ENCODE measurements at regions not wholly inside any gene's neighbourhood (a gene's known extent, or its start where the extent isn't known, plus 50 kb on each side); places are given as distances from the start of the nearest gene placed in this dataset.
"Not testable (repeated sequence)": the region's sequence is repeated elsewhere in the genome, so short reads cannot be mapped to it uniquely, and the experiment has no call there.

- H3K4me3 Mint-ChIP-seq = no peak overlapping the region
- peak overlapping the region; percentile 58 for H3K27ac Mint-ChIP-seq (ENCODE audit: unreplicated experiment)
- H3K36me3 Mint-ChIP-seq (ENCODE audit: low read depth) = no peaks in the 10 kb centered on the region
- no peak for DNase-seq (ENCODE audit: low read depth, low spot score)
- H3K27me3 Mint-ChIP-seq (ENCODE audit: low read depth) = no peaks in the 10 kb centered on the region
- H3K9me3 Mint-ChIP-seq = peaks cover 5% of the 10 kb centered on the region
- no peak for TF ChIP-seq CTCF (conservative IDR thresholded peaks at IDR 0.05)
- peaks cover 23% of the 10 kb centered on the region for H3K4me1 Mint-ChIP-seq
Measured at GRCh38 chr3:94627689-94628088, 564.8 kb downstream of the NSUN3 start.

DNA sequence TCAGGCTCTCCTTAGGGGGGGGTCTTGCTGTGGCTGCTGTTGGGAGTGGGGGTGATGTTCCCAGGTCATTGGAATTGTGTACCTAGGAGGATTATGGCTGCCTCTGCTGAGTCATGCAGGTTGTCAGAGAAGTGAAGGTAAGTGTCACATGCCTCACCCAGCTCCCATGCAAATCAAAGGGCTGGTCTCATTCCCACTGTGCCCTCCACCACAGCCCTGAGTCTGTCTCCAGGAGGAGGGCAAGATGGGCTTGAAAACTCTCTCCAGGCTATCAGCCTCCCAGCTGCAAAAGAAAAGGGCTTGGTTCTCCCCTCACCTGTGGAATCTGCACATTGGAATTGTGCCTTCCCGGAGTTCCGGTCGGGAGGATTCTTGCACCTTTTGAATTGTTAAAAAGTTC, 580.5 kb downstream of the NSUN3 start:
- Mint-ChIP-seq H3K27ac (ENCODE audit: unreplicated experiment) (no peak overlapping the region), H3K36me3 (ENCODE audit: low read depth) (peaks cover 2% of the 10 kb centered on the region), H3K4me1 (no peaks in the 10 kb centered on the region), H3K4me3 (no peak overlapping the region), H3K9me3 (peaks cover 2% of the 10 kb centered on the region), H3K27me3 (ENCODE audit: low read depth) (no peaks in the 10 kb centered on the region)
- TF ChIP-seq CTCF (conservative IDR thresholded peaks at IDR 0.05) = no peak
- no peak for DNase-seq (ENCODE audit: low read depth, low spot score)

- no peak overlapping the region for H3K27ac Mint-ChIP-seq (ENCODE audit: unreplicated experiment)
- H3K36me3 Mint-ChIP-seq (ENCODE audit: low read depth) = peaks cover 2% of the 10 kb centered on the region
- H3K4me1 Mint-ChIP-seq = no peaks in the 10 kb centered on the region
- no peak for TF ChIP-seq CTCF (conservative IDR thresholded peaks at IDR 0.05)
- H3K27me3 Mint-ChIP-seq (ENCODE audit: low read depth) = no peaks in the 10 kb centered on the region
- no peak for DNase-seq (ENCODE audit: low read depth, low spot score)
- H3K9me3 Mint-ChIP-seq = no peaks in the 10 kb centered on the region
- no peak overlapping the region for H3K4me3 Mint-ChIP-seq
Measured at GRCh38 chr3:94645790-94646189, 582.9 kb downstream of the NSUN3 start.

DNA sequence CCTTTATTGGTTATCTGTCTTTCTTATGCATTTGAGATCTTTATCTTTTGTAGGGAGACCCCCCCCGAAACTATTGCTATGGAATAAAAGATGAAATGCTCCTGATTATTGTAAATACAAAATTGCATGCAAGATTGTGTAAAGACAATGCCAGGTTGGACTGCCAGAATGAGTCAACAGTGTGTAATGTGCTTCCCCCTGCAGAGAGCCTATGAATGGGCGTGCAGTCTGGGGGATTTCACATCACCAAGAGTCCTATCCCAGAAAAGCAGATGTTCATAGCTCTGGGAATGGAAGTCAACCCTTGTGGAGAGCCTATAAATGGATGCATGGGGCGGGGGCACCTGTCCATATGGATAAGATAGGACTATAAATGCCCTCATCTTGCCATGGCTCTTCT, 584.3 kb downstream of the NSUN3 start:
- TF ChIP-seq CTCF (conservative IDR thresholded peaks at IDR 0.05) = no peak
- Mint-ChIP-seq H3K27ac (ENCODE audit: unreplicated experiment) (no peak overlapping the region), H3K36me3 (ENCODE audit: low read depth) (peaks cover 2% of the 10 kb centered on the region), H3K4me3 (no peak overlapping the region), H3K27me3 (ENCODE audit: low read depth) (no peaks in the 10 kb centered on the region), H3K9me3 (no peaks in the 10 kb centered on the region), H3K4me1 (no peaks in the 10 kb centered on the region)
- no peak for DNase-seq (ENCODE audit: low read depth, low spot score)

- not testable (repeated sequence) for H3K27ac Mint-ChIP-seq (ENCODE audit: unreplicated experiment); H3K27me3 Mint-ChIP-seq (ENCODE audit: low read depth); H3K4me3 Mint-ChIP-seq
Measured at GRCh38 chr3:94648270-94649180, 585.7 kb downstream of the NSUN3 start.

GRCh38 chr3:94654096-94654495, 591.2 kb downstream of the NSUN3 start:
- no peak for TF ChIP-seq CTCF (conservative IDR thresholded peaks at IDR 0.05)
- Mint-ChIP-seq H3K27me3 (ENCODE audit: low read depth) (no peaks in the 10 kb centered on the region), H3K9me3 (peaks cover 8% of the 10 kb centered on the region), H3K4me3 (no peak overlapping the region), H3K36me3 (ENCODE audit: low read depth) (no peaks in the 10 kb centered on the region), H3K4me1 (no peaks in the 10 kb centered on the region), H3K27ac (ENCODE audit: unreplicated experiment) (no peak overlapping the region)
- DNase-seq (ENCODE audit: low read depth, low spot score) = no peak

More at GRCh38 chr3:94648270-94649180, 585.7 kb downstream of the NSUN3 start:
- H3K9me3 Mint-ChIP-seq; H3K36me3 Mint-ChIP-seq (ENCODE audit: low read depth); H3K4me1 Mint-ChIP-seq; DNase-seq (ENCODE audit: low read depth, low spot score): not testable (repeated sequence)

Measured in neural crest cell (in vitro differentiated cells).